ENCODE measurements at regions not wholly inside any gene's neighbourhood (a gene's known extent, or its start where the extent isn't known, plus 50 kb on each side); places are given as distances from the start of the nearest gene placed in this dataset.
"Not testable (repeated sequence)": the region's sequence is repeated elsewhere in the genome, so short reads cannot be mapped to it uniquely, and the experiment has no call there.

- DNase-seq (ENCODE audit: low spot score) = no peak
These were observed 894.2 kb upstream of the PTPRD start for GRCh38 chr9:11506980-11507379.

- no peak for DNase-seq (ENCODE audit: low spot score)
These were observed 924.8 kb upstream of the PTPRD start for GRCh38 chr9:11537566-11537965.

GRCh38 chr9:11542781-11543180 is 930.0 kb upstream of the PTPRD start:
- no peak for DNase-seq (ENCODE audit: low spot score)

- DNase-seq (ENCODE audit: low spot score) = no peak
These were observed 933.4 kb upstream of the PTPRD start for GRCh38 chr9:11546231-11546630.

- DNase-seq (ENCODE audit: low spot score) = no peak
These were observed 936.6 kb upstream of the PTPRD start for GRCh38 chr9:11549311-11549794.

- no peak for DNase-seq (ENCODE audit: low spot score)
These were observed 938.3 kb upstream of the PTPRD start for GRCh38 chr9:11551106-11551505.

GRCh38 chr9:11558043-11558442 is 945.2 kb upstream of the PTPRD start:
- DNase-seq (ENCODE audit: low spot score) = no peak

GRCh38 chr9:11559001-11559776 is 946.4 kb upstream of the PTPRD start:
- no peak for DNase-seq (ENCODE audit: low spot score)

- no peak for DNase-seq (ENCODE audit: low spot score)
These were observed 964.7 kb upstream of the PTPRD start for GRCh38 chr9:11577522-11577921.

GRCh38 chr9:11595756-11596155 is 983.0 kb upstream of the PTPRD start:
- no peak for DNase-seq (ENCODE audit: low spot score)

GRCh38 chr9:11618241-11618805 is 1005.5 kb upstream of the PTPRD start:
- DNase-seq (ENCODE audit: low spot score) = peak; percentile 2

- DNase-seq (ENCODE audit: low spot score) = no peak
These were observed 1019.9 kb upstream of the PTPRD start for GRCh38 chr9:11632691-11633090.

GRCh38 chr9:11646831-11647230 is 1034.0 kb upstream of the PTPRD start:
- DNase-seq (ENCODE audit: low spot score) = no peak

GRCh38 chr9:11653867-11654266 is 1039.3 kb upstream of the TYRP1 start:
- DNase-seq (ENCODE audit: low spot score) = no peak

GRCh38 chr9:11663913-11664312 is 1029.3 kb upstream of the TYRP1 start:
- no peak for DNase-seq (ENCODE audit: low spot score)

GRCh38 chr9:11676821-11677220 is 1016.4 kb upstream of the TYRP1 start:
- no peak for DNase-seq (ENCODE audit: low spot score)

GRCh38 chr9:11686733-11687132 is 1006.5 kb upstream of the TYRP1 start:
- DNase-seq (ENCODE audit: low spot score) = no peak

GRCh38 chr9:11697126-11697525 is 996.1 kb upstream of the TYRP1 start:
- DNase-seq (ENCODE audit: low spot score) = no peak

GRCh38 chr9:11701706-11702105 is 991.5 kb upstream of the TYRP1 start:
- no peak for DNase-seq (ENCODE audit: low spot score)

GRCh38 chr9:11702548-11702947 is 990.6 kb upstream of the TYRP1 start:
- no peak for DNase-seq (ENCODE audit: low spot score)

GRCh38 chr9:11704198-11704597 is 989.0 kb upstream of the TYRP1 start:
- not testable (repeated sequence) for DNase-seq (ENCODE audit: low spot score)

GRCh38 chr9:11708899-11709298 is 984.3 kb upstream of the TYRP1 start:
- DNase-seq (ENCODE audit: low spot score) = no peak

- DNase-seq (ENCODE audit: low spot score) = no peak
These were observed 983.6 kb upstream of the TYRP1 start for GRCh38 chr9:11709567-11709966.

GRCh38 chr9:11713077-11713476 is 980.1 kb upstream of the TYRP1 start:
- DNase-seq (ENCODE audit: low spot score) = no peak
